ENCODE measurements at regions not wholly inside any gene's neighbourhood (a gene's known extent, or its start where the extent isn't known, plus 50 kb on each side); places are given as distances from the start of the nearest gene placed in this dataset.

DNA sequence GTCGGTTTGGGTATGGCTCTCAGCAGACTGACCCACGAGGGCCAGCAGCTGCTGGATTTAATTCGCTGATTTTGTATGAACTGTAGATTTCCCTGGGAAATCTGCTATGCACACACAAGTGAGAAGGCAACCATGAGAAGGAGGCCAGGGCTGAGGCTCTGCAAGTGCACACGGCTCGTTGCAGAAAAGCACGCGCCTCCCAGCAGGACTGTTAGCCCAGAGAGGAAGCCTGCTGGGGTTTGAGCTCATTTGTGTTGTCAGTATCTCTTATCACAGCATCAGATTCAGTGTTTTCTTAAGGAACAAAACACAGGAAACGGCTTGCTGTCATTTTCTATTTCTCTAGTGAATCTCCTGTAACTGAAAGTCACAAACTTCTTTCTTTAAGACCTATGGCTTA, 296.2 kb upstream of the FAT1 start:
- Histone ChIP-seq H3K4me3 (ENCODE audit: low read depth, low read length) (no peak overlapping the region), H3K9me3 (no peaks in the 10 kb centered on the region), H3K27me3 (no peaks in the 10 kb centered on the region), H3K4me1 (no peaks in the 10 kb centered on the region), H3K36me3 (no peaks in the 10 kb centered on the region)
- TF ChIP-seq CTCF (IDR thresholded peaks at IDR 0.05; ENCODE audit: low read depth, low read length) = no peak
- no peak for DNase-seq

DNA sequence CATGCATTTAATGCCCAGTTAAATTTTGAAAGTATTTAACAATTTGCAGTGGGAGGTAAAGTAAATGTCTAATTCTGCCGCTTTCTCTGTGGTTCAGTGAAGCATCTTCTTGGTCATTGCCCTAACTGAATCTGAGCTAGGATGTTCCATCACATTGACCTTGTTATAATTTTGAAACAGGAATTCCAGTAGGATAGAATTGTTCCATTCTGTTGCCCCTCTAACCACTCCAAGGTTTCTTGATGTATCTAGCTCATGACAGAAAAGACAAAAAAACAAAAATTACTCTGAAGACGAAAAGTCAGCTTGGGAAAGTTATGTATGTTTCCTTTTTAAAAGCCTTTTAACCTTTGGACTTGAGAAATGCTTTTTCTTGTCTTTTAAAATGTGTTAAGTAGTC, 297.0 kb upstream of the FAT1 start:
- Histone ChIP-seq H3K4me3 (ENCODE audit: low read depth, low read length) (no peak overlapping the region), H3K4me1 (no peaks in the 10 kb centered on the region), H3K36me3 (no peaks in the 10 kb centered on the region), H3K9me3 (no peaks in the 10 kb centered on the region), H3K27me3 (no peaks in the 10 kb centered on the region)
- no peak for DNase-seq
- no peak for TF ChIP-seq CTCF (IDR thresholded peaks at IDR 0.05; ENCODE audit: low read depth, low read length)

DNA sequence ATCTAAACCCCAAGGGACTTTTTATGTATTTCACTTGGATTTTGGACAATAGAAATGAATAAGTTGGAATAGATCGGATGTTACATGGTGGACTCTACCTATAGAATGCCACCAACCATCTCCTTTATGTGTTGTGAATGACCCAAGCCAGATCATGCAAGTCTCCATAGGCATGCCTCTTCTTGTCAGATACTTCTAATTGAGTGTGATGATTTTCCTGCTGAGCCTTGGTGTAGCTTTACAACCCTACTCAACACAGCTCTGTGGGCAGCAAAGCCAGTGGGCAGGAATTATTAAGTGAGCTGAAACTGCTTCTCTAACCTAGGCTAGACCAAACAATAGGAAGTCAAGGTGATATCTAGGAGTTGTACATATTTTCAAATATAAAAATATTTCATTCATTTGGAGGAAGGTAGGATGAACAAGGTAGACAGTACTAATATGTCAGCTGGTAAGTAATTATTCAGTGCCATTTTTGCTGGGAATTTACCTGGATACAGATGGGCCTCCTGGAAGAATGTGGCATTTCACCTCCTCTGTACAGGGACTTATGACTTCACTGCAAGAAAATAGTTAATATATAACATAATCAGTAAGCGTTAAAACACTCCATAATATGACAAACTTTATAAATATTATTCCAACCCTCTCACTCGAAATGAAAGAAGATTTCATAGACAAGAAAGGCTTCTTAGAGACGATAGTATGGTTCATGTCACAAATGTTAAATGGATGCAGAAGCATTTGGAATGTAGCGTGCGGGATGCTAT, 298.0 kb upstream of the FAT1 start:
- Histone ChIP-seq H3K4me3 (ENCODE audit: low read depth, low read length) (no peak overlapping the region), H3K4me1 (no peaks in the 10 kb centered on the region), H3K9me3 (no peaks in the 10 kb centered on the region), H3K27me3 (no peaks in the 10 kb centered on the region), H3K36me3 (no peaks in the 10 kb centered on the region)
- TF ChIP-seq CTCF (IDR thresholded peaks at IDR 0.05; ENCODE audit: low read depth, low read length) = no peak
- DNase-seq = no peak

DNA sequence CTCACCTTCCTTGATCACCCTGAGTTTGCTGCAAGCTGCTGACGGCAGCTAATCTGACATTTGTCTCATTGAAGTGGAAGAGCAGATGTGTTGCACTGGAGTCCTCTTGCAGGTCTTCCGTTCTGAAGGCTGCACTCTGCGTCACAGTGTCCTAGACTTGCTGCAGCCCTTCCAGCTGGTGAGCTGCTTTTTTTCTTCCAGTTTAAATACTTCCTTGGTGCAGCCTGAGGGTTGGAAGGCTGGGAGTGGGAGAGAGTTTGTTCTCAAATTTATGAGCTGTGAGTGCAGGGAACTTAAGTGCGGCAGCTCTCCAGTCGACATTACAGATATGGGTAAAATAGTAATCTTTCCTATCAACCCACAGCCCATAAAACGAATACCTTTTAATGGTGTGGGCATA, 303.6 kb upstream of the FAT1 start:
- Histone ChIP-seq H3K36me3 (no peaks in the 10 kb centered on the region), H3K4me1 (no peaks in the 10 kb centered on the region), H3K27me3 (no peaks in the 10 kb centered on the region), H3K4me3 (ENCODE audit: low read depth, low read length) (no peak overlapping the region), H3K9me3 (no peaks in the 10 kb centered on the region)
- TF ChIP-seq CTCF (IDR thresholded peaks at IDR 0.05; ENCODE audit: low read depth, low read length) = no peak
- no peak for DNase-seq

DNA sequence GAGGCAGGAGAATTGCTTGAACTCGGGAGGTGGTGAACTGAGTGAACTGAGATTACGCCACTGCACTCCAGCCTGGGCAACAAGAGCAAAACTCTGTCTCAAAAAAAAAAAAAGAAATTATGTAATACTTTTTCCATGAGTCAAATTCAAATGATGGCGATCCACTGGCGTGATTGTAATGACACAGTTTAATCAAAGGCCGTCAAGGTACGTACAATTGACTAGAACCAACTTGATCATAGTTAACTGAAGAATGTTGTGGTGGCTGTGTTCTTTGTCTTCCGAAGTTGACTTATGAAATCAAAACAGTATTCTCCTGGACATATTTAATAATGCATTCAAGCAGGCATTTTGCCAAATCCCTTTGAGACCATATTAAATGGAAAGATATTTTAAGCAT, 318.6 kb upstream of the FAT1 start:
- Histone ChIP-seq H3K4me1 (no peaks in the 10 kb centered on the region), H3K9me3 (no peaks in the 10 kb centered on the region), H3K36me3 (no peaks in the 10 kb centered on the region), H3K4me3 (ENCODE audit: low read depth, low read length) (no peak overlapping the region), H3K27me3 (no peaks in the 10 kb centered on the region)
- no peak for DNase-seq
- TF ChIP-seq CTCF (IDR thresholded peaks at IDR 0.05; ENCODE audit: low read depth, low read length) = no peak

GRCh38 chr4:187046471-187046870, 322.8 kb upstream of the FAT1 start:
- no peak for TF ChIP-seq CTCF (IDR thresholded peaks at IDR 0.05; ENCODE audit: low read depth, low read length)
- no peaks in the 10 kb centered on the region for H3K4me1 ChIP-seq
- H3K4me3 ChIP-seq (ENCODE audit: low read depth, low read length) = no peak overlapping the region
- no peaks in the 10 kb centered on the region for H3K27me3 ChIP-seq
- no peaks in the 10 kb centered on the region for H3K36me3 ChIP-seq
- no peak for DNase-seq
- H3K9me3 ChIP-seq = no peaks in the 10 kb centered on the region

Measured in BE2C (cell line).